HG03060 (cell line): ENCODE measurements at regions not wholly inside any gene's neighbourhood (a gene's known extent, or its start where the extent isn't known, plus 50 kb on each side); places are given as distances from the start of the nearest gene placed in this dataset.
"Not testable (repeated sequence)": the region's sequence is repeated elsewhere in the genome, so short reads cannot be mapped to it uniquely, and the experiment has no call there.

ENCODE experiments used
- ATAC-seq: cut with Tn5 transposase; IDR thresholded peaks from one replicate; pipeline ENCODE4 v1.9.1; 2021; ENCODE audit warnings: low read depth, moderate number of reproducible peaks; ENCODE audit not compliant: unreplicated experiment

- no peak for ATAC-seq
Observed at GRCh38 chr3:26252001-26252400, 370.6 kb upstream of the LRRC3B start.

- ATAC-seq, result no peak
Observed at GRCh38 chr3:26256224-26256623, 366.3 kb upstream of the LRRC3B start.

- no peak for ATAC-seq
Observed at GRCh38 chr3:26259176-26259575, 363.4 kb upstream of the LRRC3B start.

- ATAC-seq, result no peak
Observed at GRCh38 chr3:26260139-26260538, 362.4 kb upstream of the LRRC3B start.

- no peak for ATAC-seq
Observed at GRCh38 chr3:26264708-26265107, 357.9 kb upstream of the LRRC3B start.

- ATAC-seq, result no peak
Observed at GRCh38 chr3:26271848-26272247, 350.7 kb upstream of the LRRC3B start.

GRCh38 chr3:26273196-26273595 lies 349.4 kb upstream of the LRRC3B start:
- no peak for ATAC-seq

- no peak for ATAC-seq
Observed at GRCh38 chr3:26279091-26279490, 343.5 kb upstream of the LRRC3B start.

- ATAC-seq, result no peak
Observed at GRCh38 chr3:26280517-26280916, 342.1 kb upstream of the LRRC3B start.

- ATAC-seq, result no peak
Observed at GRCh38 chr3:26281284-26281985, 341.1 kb upstream of the LRRC3B start.

GRCh38 chr3:26284503-26284902 lies 338.1 kb upstream of the LRRC3B start:
- ATAC-seq, result not testable (repeated sequence)

GRCh38 chr3:26291840-26292239 lies 330.7 kb upstream of the LRRC3B start:
- no peak for ATAC-seq

GRCh38 chr3:26292780-26293179 lies 329.8 kb upstream of the LRRC3B start:
- no peak for ATAC-seq

GRCh38 chr3:26293329-26293844 lies 329.2 kb upstream of the LRRC3B start:
- ATAC-seq, result no peak

- no peak for ATAC-seq
Observed at GRCh38 chr3:26307192-26307591, 315.4 kb upstream of the LRRC3B start.

- no peak for ATAC-seq
Observed at GRCh38 chr3:26307787-26308186, 314.8 kb upstream of the LRRC3B start.

- no peak for ATAC-seq
Observed at GRCh38 chr3:26308454-26308853, 314.1 kb upstream of the LRRC3B start.

- ATAC-seq, result not testable (repeated sequence)
Observed at GRCh38 chr3:26309536-26309935, 313.0 kb upstream of the LRRC3B start.

- ATAC-seq, result no peak
Observed at GRCh38 chr3:26312816-26313215, 309.8 kb upstream of the LRRC3B start.

GRCh38 chr3:26316472-26316871 lies 306.1 kb upstream of the LRRC3B start:
- no peak for ATAC-seq

GRCh38 chr3:26323741-26324140 lies 298.8 kb upstream of the LRRC3B start:
- ATAC-seq, result not testable (repeated sequence)

- no peak for ATAC-seq
Observed at GRCh38 chr3:26340001-26340400, 282.6 kb upstream of the LRRC3B start.

GRCh38 chr3:26343647-26344046 lies 278.9 kb upstream of the LRRC3B start:
- no peak for ATAC-seq
